ENCODE measurements at regions not wholly inside any gene's neighbourhood (a gene's known extent, or its start where the extent isn't known, plus 50 kb on each side); places are given as distances from the start of the nearest gene placed in this dataset.
"Not testable (repeated sequence)": the region's sequence is repeated elsewhere in the genome, so short reads cannot be mapped to it uniquely, and the experiment has no call there.

DNA sequence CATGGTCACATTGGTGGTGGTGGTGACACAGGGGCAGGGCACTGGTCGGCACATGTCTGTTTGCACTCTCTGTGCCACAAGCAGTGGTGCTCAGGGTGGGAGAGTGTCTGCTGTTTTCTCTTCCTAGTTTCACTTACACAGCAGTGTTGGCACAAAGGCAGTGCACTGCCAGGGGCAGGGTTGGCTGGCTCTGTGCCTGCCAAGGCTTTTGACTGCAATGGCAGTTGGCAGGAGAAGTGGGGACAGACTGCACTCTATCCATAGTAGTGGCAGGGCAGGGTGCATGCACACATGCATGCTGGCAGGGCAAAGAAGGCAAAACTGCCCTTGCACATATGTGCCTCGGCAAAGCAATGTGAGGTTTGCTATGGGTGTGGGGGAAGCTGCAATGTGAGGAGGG is 635.9 kb downstream of the SUCLG1 start:
- Histone ChIP-seq H3K4me3 (ENCODE audit: control insufficient read depth in 1 of 2, extremely low read depth in 1 of 2, low read length in 1 of 2) (no peak overlapping the region), H3K27ac (ENCODE audit: low read length) (no peak overlapping the region), H3K36me3 (ENCODE audit: control insufficient read depth in 2 of 2, extremely low read depth in 1 of 2, insufficient read depth in 1 of 2, low read length in 1 of 2) (no peaks in the 10 kb centered on the region), H3K4me1 (ENCODE audit: control insufficient read depth in 1 of 2, extremely low read depth in 1 of 2, insufficient read depth in 2 of 2, low read length in 2 of 2) (no peaks in the 10 kb centered on the region), H3K9me3 (no peaks in the 10 kb centered on the region), H3K27me3 (replicated peaks in 1 of 2; ENCODE audit: control insufficient read depth in 2 of 2, extremely low read depth in 1 of 2, insufficient read depth in 2 of 2, low read length in 1 of 2) (peaks cover 0 to 4% of the 10 kb centered on the region in 2 experiments)
- ChIA-PET POLR2A (no interaction called here), CTCF (no interaction called here)
- Mint-ChIP-seq H3K9me3 (peaks cover 0 to 3% (median 0%) of the 10 kb centered on the region in 3 donors), H3K27me3 (peaks cover 0 to 3% of the 10 kb centered on the region in 2 donors), H3K4me3 (no peak overlapping the region), H3K36me3 (no peaks in the 10 kb centered on the region), H3K27ac (no peak overlapping the region), H3K4me1 (no peaks in the 10 kb centered on the region)
- 100% methylated on average over 1 of the region's 2 CpGs for WGBS (ENCODE audit: insufficient coverage)
- no peak for ATAC-seq (replicated peaks in 1 of 4)
- DNase-seq, result no peak

GRCh38 chr2:83817511-83817910 is 641.6 kb downstream of the SUCLG1 start:
- no peaks in the 10 kb centered on the region for H3K36me3 Mint-ChIP-seq
- H3K27ac Mint-ChIP-seq, result no peak overlapping the region
- no peaks in the 10 kb centered on the region for H3K27me3 ChIP-seq (replicated peaks in 1 of 2; ENCODE audit: control insufficient read depth in 2 of 2, extremely low read depth in 1 of 2, insufficient read depth in 2 of 2, low read length in 1 of 2)
- ATAC-seq (replicated peaks in 1 of 4) (no peak), DNase-seq (no peak)
- WGBS (ENCODE audit: insufficient coverage), result no CpG with 5 or more reads among the region's 3 CpGs
- no peaks in the 10 kb centered on the region for H3K9me3 ChIP-seq
- CTCF ChIA-PET, result no interaction called here
- no peaks in the 10 kb centered on the region for H3K27me3 Mint-ChIP-seq
- no peak overlapping the region for H3K27ac ChIP-seq (ENCODE audit: low read length)
- POLR2A ChIA-PET, result no interaction called here
- H3K4me3 Mint-ChIP-seq, result no peak overlapping the region
- no peaks in the 10 kb centered on the region for H3K36me3 ChIP-seq (ENCODE audit: control insufficient read depth in 2 of 2, extremely low read depth in 1 of 2, insufficient read depth in 1 of 2, low read length in 1 of 2)
- H3K4me3 ChIP-seq (ENCODE audit: control insufficient read depth in 1 of 2, extremely low read depth in 1 of 2, low read length in 1 of 2), result no peak overlapping the region
- peaks cover 0 to 3% (median 0%) of the 10 kb centered on the region in 3 donors for H3K9me3 Mint-ChIP-seq
- H3K4me1 ChIP-seq (ENCODE audit: control insufficient read depth in 1 of 2, extremely low read depth in 1 of 2, insufficient read depth in 2 of 2, low read length in 2 of 2), result no peaks in the 10 kb centered on the region
- H3K4me1 Mint-ChIP-seq, result no peaks in the 10 kb centered on the region

- no peaks in the 10 kb centered on the region for H3K36me3 Mint-ChIP-seq
- peaks cover 0 to 3% (median 2%) of the 10 kb centered on the region in 3 donors for H3K9me3 Mint-ChIP-seq
Observed at GRCh38 chr2:83808878-83809277, 650.2 kb downstream of the SUCLG1 start.

GRCh38 chr2:83802604-83803003 is 656.5 kb downstream of the SUCLG1 start:
- peaks cover 0 to 4% (median 0%) of the 10 kb centered on the region in 3 donors for H3K9me3 Mint-ChIP-seq
- no peaks in the 10 kb centered on the region for H3K36me3 Mint-ChIP-seq
- no peaks in the 10 kb centered on the region for H3K4me1 Mint-ChIP-seq
- Histone ChIP-seq H3K9me3 (no peaks in the 10 kb centered on the region), H3K27ac (ENCODE audit: low read length) (no peak overlapping the region), H3K4me3 (ENCODE audit: control insufficient read depth in 1 of 2, extremely low read depth in 1 of 2, low read length in 1 of 2) (no peak overlapping the region), H3K36me3 (ENCODE audit: control insufficient read depth in 2 of 2, extremely low read depth in 1 of 2, insufficient read depth in 1 of 2, low read length in 1 of 2) (no peaks in the 10 kb centered on the region), H3K4me1 (ENCODE audit: control insufficient read depth in 1 of 2, extremely low read depth in 1 of 2, insufficient read depth in 2 of 2, low read length in 2 of 2) (no peaks in the 10 kb centered on the region), H3K27me3 (replicated peaks in 1 of 2; ENCODE audit: control insufficient read depth in 2 of 2, extremely low read depth in 1 of 2, insufficient read depth in 2 of 2, low read length in 1 of 2) (no peaks in the 10 kb centered on the region)
- no peaks in the 10 kb centered on the region for H3K27me3 Mint-ChIP-seq
- no peak for DNase-seq
- ATAC-seq (replicated peaks in 1 of 4), result no peak
- no peak overlapping the region for H3K27ac Mint-ChIP-seq
- 79% methylated on average over 5 of the region's 10 CpGs for WGBS (ENCODE audit: insufficient coverage)
- ChIA-PET CTCF (no interaction called here), POLR2A (no interaction called here)
- no peak overlapping the region for H3K4me3 Mint-ChIP-seq

More at GRCh38 chr2:83808878-83809277, 650.2 kb downstream of the SUCLG1 start:
- Mint-ChIP-seq H3K4me1 (no peaks in the 10 kb centered on the region), H3K4me3 (no peak overlapping the region), H3K27me3 (no peaks in the 10 kb centered on the region), H3K27ac (no peak overlapping the region)
- no peak overlapping the region for H3K4me3 ChIP-seq (ENCODE audit: control insufficient read depth in 1 of 2, extremely low read depth in 1 of 2, low read length in 1 of 2)
- ChIA-PET CTCF (no interaction called here), POLR2A (no interaction called here)
- WGBS (ENCODE audit: insufficient coverage), result no CpG with 5 or more reads among the region's 1 CpG
- no peak overlapping the region for H3K27ac ChIP-seq (ENCODE audit: low read length)
- ATAC-seq (replicated peaks in 1 of 4) (no peak), DNase-seq (no peak)
- H3K9me3 ChIP-seq, result no peaks in the 10 kb centered on the region
- no peaks in the 10 kb centered on the region for H3K27me3 ChIP-seq (replicated peaks in 1 of 2; ENCODE audit: control insufficient read depth in 2 of 2, extremely low read depth in 1 of 2, insufficient read depth in 2 of 2, low read length in 1 of 2)
- H3K36me3 ChIP-seq (ENCODE audit: control insufficient read depth in 2 of 2, extremely low read depth in 1 of 2, insufficient read depth in 1 of 2, low read length in 1 of 2), result no peaks in the 10 kb centered on the region
- H3K4me1 ChIP-seq (ENCODE audit: control insufficient read depth in 1 of 2, extremely low read depth in 1 of 2, insufficient read depth in 2 of 2, low read length in 2 of 2), result no peaks in the 10 kb centered on the region

DNA sequence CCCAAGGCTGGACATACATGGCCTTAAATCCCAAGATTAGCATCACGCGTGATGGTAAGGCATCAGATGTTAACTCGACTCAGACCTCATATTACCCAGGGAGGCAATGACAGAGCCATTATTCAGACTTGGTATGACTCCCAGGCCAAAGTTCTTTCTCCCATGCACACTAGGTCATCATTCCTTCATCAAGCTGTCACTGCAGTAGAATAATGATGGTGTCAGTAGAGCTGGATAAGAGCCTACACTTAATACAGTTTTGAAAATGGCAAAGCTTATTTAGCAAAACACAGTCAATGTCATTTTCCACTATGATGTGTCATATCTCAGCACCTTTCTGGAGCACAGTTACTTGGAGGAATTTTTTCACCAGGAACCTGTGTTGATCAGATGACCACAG is 663.3 kb downstream of the SUCLG1 start:
- Mint-ChIP-seq H3K9me3 (peaks cover 0 to 3% (median 2%) of the 10 kb centered on the region in 3 donors), H3K36me3 (no peaks in the 10 kb centered on the region), H3K27ac (no peak overlapping the region), H3K27me3 (no peaks in the 10 kb centered on the region), H3K4me3 (no peak overlapping the region), H3K4me1 (no peaks in the 10 kb centered on the region)
- Histone ChIP-seq H3K36me3 (ENCODE audit: control insufficient read depth in 2 of 2, extremely low read depth in 1 of 2, insufficient read depth in 1 of 2, low read length in 1 of 2) (no peaks in the 10 kb centered on the region), H3K27me3 (replicated peaks in 1 of 2; ENCODE audit: control insufficient read depth in 2 of 2, extremely low read depth in 1 of 2, insufficient read depth in 2 of 2, low read length in 1 of 2) (no peaks in the 10 kb centered on the region), H3K4me3 (ENCODE audit: control insufficient read depth in 1 of 2, extremely low read depth in 1 of 2, low read length in 1 of 2) (no peak overlapping the region), H3K27ac (ENCODE audit: low read length) (no peak overlapping the region), H3K4me1 (ENCODE audit: control insufficient read depth in 1 of 2, extremely low read depth in 1 of 2, insufficient read depth in 2 of 2, low read length in 2 of 2) (no peaks in the 10 kb centered on the region), H3K9me3 (no peaks in the 10 kb centered on the region)
- DNase-seq (no peak), ATAC-seq (replicated peaks in 1 of 4) (no peak)
- WGBS (ENCODE audit: insufficient coverage), result no CpG with 5 or more reads among the region's 3 CpGs
- CTCF ChIA-PET, result no interaction called here
- POLR2A ChIA-PET, result no interaction called here

GRCh38 chr2:83790467-83790866 is 668.6 kb downstream of the SUCLG1 start:
- H3K36me3 ChIP-seq (ENCODE audit: control insufficient read depth in 2 of 2, extremely low read depth in 1 of 2, insufficient read depth in 1 of 2, low read length in 1 of 2); POLR2A ChIA-PET; H3K36me3 Mint-ChIP-seq; H3K9me3 Mint-ChIP-seq; H3K27me3 Mint-ChIP-seq; H3K9me3 ChIP-seq; CTCF ChIA-PET; H3K27me3 ChIP-seq (replicated peaks in 1 of 2; ENCODE audit: control insufficient read depth in 2 of 2, extremely low read depth in 1 of 2, insufficient read depth in 2 of 2, low read length in 1 of 2); ATAC-seq (replicated peaks in 1 of 4); H3K27ac Mint-ChIP-seq; H3K4me1 ChIP-seq (ENCODE audit: control insufficient read depth in 1 of 2, extremely low read depth in 1 of 2, insufficient read depth in 2 of 2, low read length in 2 of 2); H3K27ac ChIP-seq (ENCODE audit: low read length); H3K4me1 Mint-ChIP-seq; DNase-seq; H3K4me3 ChIP-seq (ENCODE audit: control insufficient read depth in 1 of 2, extremely low read depth in 1 of 2, low read length in 1 of 2); H3K4me3 Mint-ChIP-seq: not testable (repeated sequence)
- WGBS (ENCODE audit: insufficient coverage), result 78% methylated on average over 4 of the region's 6 CpGs

DNA sequence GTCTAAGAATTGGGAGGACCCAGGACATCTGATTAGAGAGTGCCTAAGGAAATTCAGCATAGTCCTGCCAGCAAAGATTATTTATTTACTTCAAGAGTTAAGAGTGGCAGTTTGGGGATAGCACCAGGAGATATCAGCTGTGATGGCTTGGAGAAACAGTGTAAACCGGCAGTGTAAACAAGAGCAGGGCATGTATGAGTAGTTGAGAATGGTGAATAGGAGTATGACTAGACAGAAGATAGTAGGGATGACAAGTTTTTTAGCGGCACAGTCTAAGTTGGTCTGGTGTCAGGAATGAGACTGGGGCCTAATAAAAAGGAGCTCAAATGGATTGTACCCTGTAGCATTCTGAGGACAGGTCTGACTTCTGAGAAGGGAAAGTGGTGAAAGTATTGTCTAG is 669.4 kb downstream of the SUCLG1 start:
- not testable (repeated sequence) for H3K4me1 Mint-ChIP-seq

More for the DNA sequence above, 669.4 kb downstream of the SUCLG1 start:
- H3K36me3 Mint-ChIP-seq; H3K27me3 ChIP-seq (replicated peaks in 1 of 2; ENCODE audit: control insufficient read depth in 2 of 2, extremely low read depth in 1 of 2, insufficient read depth in 2 of 2, low read length in 1 of 2); H3K27ac ChIP-seq (ENCODE audit: low read length); H3K9me3 ChIP-seq; ATAC-seq (replicated peaks in 1 of 4); H3K9me3 Mint-ChIP-seq; CTCF ChIA-PET; H3K27ac Mint-ChIP-seq; H3K4me3 Mint-ChIP-seq; H3K4me3 ChIP-seq (ENCODE audit: control insufficient read depth in 1 of 2, extremely low read depth in 1 of 2, low read length in 1 of 2); H3K4me1 ChIP-seq (ENCODE audit: control insufficient read depth in 1 of 2, extremely low read depth in 1 of 2, insufficient read depth in 2 of 2, low read length in 2 of 2); POLR2A ChIA-PET; H3K36me3 ChIP-seq (ENCODE audit: control insufficient read depth in 2 of 2, extremely low read depth in 1 of 2, insufficient read depth in 1 of 2, low read length in 1 of 2); DNase-seq; H3K27me3 Mint-ChIP-seq: not testable (repeated sequence)
- no CpG with 5 or more reads among the region's 2 CpGs for WGBS (ENCODE audit: insufficient coverage)
